Right lung (tissue), 2 donors: ENCODE measurements at regions not wholly inside any gene's neighbourhood (a gene's known extent, or its start where the extent isn't known, plus 50 kb on each side); places are given as distances from the start of the nearest gene placed in this dataset.
A peak's percentile ranks its signal among the peaks of the same experiment; 100 is the strongest.

Source experiments
- DNase-seq, 2 donors: peaks; one replicate each; pipeline ENCODE4 v3.0.0-alpha.2; 2013

DNA sequence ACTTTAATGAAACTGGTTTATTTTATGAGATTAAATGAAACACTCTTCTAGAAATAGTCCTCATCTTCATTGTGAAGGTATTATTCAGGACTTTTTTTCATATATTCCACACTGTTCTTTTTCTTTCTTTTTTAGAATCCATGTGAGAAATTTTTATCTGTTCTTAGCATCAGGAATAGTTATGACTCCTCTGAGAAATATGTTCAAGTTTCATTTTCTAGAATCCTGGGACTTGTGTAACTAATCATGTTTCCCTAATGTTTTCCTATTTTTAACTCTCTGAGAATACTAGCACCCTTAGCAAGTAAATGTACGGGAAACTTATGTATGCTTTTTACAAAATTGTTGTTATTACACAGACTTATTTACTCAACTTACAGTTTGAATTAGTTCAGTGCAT, 407.8 kb downstream of the CBLN4 start:
- no peak for DNase-seq

DNA sequence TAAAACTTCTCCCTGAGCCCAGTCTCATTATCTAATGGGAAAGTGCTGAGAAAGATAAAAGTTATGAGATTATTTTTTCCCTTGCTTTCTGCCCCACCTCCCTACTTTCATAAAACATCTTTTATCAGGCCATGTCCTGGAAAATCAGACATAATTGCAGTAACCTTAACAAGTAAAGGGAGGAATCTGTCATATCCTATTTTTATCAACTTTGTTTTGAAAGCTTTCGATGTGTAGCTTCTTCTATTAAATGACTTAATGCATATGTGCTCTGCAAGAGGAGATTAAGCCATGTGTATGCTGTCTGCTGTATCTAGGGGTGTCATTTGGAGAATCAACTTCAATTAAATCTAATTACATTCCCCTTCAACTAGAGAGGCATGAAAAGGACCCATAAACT, 408.9 kb downstream of the CBLN4 start:
- DNase-seq: no peak

DNA sequence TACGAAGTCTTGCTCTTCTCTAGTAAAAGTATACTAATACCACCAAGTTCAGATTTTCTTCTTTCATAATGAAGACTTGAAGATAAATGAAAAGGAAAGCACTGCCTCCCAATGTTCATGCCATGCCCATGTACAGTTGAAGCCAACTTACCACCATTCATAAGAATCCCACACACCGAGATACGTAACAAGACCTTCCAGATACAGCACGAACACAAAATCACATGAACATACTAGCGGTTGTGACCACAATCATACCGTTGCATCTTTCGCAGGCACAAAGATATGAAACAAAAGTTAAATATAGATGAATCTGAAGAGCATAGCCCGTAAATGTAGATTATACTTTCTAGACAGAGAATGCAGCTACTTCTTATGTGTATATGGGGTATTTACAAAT, 412.5 kb downstream of the CBLN4 start:
- no peak for DNase-seq

DNA sequence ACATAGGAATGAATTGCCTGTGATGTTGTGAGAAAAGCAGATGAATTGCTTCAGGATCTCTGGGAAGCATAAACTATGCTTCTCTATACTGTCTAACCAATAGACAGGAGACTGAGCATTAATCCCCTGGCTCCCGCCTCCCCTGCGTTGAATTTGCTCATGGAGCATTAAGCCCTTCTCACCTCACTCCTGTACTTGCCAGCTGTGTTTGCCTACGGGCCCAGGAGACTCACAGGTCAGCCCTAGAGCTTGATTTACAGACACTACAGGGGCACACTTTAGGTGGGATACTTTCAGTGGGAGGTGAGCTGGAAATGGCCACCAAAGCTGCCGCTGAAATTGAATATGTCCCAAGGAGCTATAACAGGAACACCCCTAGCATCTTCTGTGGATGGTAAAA, 418.7 kb downstream of the CBLN4 start:
- DNase-seq: no peak

DNA sequence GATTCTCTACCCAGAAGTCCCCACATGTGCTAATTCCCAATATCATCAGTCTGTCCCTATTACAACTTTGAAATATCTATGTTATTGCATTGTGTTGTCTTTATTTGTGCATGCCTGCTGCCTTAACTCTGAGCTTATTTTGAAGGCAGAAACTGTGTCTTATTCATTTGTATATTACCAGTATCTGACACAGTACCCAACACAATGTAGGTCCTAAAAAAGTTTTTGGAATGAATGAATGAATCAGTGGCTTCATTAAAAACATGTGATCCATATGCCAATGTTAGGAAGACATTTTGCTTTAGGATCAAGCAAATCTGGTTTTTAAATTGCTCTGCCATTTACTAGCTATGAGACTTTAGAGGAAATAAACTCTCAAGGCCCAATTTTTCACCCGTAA, 420.4 kb downstream of the CBLN4 start:
- no peak for DNase-seq

DNA sequence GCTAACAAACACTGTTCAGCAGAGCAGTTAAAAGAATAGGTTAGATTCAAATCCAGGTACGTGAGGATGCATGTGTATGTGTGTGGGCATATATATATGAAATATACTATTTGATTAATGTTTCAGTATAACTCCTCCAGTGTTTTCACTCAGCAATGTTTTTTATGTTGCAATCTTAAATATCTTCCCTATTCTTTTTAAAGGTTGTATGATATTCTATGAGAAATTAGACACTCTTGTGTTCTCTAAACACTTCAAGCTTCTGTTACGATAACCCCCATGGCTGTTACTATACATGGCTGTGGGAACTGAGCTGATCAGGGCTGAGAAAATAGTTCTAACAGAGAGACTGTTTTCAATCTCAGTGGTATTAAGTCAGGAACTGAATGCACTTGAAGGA, 421.0 kb downstream of the CBLN4 start:
- no peak for DNase-seq

DNA sequence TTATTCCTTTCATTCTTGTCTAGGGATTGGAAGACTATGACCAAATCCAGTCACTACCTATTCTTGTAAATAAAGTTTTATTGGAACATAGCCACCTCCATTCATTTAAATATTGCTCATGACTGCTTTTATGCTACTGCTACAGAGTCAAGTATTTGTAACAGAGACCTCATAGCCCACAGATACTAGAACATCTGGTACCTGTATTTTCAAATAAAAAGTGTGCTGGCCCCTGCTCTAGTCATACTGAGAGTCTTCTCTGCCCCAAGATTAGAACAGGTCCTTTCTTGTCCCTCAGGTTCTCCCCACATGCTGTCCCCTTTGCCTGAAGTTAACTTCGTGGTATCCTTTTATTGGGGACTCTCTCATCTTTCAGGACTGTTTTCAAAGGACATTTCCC, 422.3 kb downstream of the CBLN4 start:
- DNase-seq: no peak

DNA sequence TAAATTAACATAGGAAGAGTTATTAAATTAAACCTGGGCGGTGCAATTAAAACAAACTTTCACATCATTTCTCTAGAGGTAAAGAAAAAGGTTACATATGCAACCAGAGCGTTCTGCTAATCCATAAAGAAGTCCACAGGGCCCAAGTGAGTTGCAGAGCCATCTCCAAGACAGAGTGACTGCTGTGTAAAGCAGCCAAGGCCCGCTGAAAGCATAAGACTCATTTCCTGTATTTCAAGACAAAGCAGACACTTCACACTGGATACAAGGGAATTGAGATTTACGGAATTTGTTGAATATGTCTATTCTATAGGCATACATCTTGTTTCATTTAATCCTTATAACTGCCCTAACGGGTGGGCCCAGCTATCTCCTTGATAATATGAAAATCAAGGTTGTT, 422.8 kb downstream of the CBLN4 start:
- no peak for DNase-seq

DNA sequence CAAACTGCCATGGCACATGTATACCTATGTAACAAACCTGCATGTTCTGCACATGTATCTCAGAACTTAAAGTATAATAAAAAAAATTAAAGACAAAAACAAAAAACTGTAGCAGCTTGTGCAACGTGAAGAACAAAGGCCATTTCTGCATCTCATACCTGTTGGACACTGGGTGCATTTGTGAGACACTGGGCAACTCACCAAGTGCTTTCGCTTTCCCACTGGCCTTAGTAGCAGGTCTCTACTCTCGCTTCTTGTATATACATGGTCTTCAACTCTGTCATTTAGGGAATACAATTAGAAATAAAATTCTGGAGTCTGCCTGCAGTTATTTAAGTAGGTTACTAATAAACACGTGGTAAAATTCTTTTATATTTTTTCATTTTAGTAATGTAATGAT, 423.8 kb downstream of the CBLN4 start:
- no peak for DNase-seq

DNA sequence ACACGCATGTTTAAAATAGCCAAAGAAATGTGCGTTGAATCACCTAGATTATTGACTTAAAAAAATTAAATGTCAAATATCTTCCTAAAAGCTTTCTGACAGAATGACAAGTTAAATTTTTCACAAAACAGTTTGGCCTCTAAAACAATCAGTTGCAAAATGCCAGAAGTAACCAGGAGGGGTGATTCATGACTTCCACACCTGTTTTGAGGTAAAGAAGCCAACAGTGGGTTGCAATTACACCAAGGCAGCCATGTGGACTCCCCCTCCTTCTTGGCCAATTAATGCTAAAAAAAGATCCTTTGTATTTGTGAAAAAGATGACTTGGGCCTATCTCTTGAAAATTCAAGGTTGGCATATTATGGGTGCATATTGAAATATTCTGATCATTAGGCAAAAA, 424.8 kb downstream of the CBLN4 start:
- no peak for DNase-seq

DNA sequence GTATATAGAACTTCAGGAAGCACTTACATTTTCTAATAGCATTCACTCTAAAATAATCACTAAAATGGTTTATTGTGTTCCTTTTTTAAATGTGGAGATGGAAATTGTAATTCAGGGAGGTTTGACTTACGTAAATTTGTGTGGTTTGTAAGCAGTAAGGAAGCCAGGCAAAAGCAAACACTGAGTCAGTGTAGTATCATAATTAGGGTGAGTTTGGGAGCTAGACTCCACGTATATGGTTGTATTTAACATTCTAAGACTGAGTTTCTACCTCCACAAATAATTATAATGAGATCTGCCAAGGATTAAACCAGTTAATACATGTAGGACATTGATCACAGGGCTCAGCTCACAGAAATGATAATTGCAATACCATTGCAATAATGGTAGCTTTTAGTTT, 425.5 kb downstream of the CBLN4 start:
- no peak for DNase-seq

DNA sequence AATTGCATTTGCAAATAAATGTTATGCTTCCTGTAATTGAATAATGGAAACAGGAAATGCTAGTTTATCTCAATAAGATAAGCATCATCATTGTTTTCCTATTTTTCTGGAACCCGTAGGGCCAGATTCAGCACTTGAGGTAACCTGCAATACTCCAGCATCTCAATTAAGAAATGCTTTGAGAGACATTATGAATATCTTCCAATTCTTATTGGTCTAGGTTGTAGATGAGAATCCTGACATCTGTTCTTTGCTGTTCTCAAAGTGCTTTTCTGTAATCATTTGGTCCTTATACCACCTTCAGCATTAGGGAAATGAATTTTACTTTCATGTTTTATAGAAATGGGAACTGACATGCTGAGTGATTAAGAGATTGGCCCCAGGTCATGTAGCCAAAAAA, 428.3 kb downstream of the CBLN4 start:
- DNase-seq: no peak

DNA sequence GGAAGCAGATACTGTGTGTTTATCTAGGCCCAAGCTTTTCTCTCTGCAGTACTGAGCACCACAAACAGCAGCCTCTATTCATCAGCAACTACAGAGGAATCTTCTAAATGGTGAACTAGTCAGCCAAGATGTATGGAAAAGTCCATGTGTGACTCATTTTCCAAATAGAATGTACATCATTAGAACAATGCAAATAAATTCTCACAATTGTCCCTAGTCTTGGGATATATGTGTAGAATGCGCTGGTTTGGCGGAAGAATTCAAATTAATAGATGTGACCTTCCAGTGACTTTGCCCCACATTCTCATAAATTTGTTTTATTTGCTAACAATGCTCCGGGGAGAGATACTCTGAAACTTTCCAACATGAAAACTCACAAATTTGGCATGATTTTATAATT, 436.2 kb downstream of the CBLN4 start:
- no peak for DNase-seq

DNA sequence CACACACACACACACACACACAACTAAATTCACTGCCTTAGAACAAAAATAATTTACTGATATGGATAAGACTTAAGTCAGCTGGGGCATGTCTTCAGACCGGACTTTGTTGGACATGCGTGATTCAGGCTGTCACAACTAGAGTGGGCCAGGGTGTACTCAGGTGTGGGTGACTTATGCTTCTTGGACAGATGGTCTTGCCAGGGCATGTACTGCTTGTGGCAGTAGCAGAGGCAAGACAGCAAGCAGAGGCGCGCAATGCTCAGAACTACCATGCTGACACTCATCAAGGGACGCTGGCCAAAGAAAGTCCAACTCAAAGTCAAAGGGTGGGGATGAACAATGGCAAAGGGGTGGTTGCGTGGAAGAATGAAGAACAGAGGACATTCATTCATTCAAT, 437.5 kb downstream of the CBLN4 start:
- DNase-seq: no peak

DNA sequence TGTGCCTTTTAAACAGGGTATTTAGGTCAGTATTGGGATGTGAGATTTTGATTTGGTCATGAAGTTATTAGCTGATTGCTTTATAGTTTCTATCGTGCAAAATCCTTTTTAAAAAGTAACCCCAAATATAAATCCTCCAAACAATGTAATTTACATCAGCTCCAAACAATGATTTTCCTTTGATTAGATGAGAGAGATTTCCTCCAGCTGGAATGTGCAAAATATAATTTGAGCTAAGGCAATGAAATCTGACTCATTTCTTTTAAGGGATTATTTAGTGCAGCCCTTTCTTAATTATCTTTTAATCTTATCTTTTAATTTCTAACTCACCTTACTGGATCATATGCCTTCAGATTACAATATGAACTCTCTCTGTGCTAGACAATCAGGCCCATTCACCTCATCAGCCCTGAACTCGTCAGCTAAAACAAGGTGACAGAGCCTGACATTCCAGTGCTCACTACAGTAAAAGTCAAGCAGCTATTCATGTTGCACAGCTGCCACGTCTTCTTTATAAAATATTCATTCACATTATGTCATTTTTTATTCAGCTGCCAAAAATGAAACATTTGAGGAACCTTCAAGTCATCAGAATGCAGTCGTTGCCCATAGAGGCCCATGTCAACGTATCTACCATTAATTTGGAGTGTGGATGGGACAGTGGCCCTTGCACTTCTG, 440.1 kb downstream of the CBLN4 start:
- DNase-seq: peak; percentile 30 to 45

DNA sequence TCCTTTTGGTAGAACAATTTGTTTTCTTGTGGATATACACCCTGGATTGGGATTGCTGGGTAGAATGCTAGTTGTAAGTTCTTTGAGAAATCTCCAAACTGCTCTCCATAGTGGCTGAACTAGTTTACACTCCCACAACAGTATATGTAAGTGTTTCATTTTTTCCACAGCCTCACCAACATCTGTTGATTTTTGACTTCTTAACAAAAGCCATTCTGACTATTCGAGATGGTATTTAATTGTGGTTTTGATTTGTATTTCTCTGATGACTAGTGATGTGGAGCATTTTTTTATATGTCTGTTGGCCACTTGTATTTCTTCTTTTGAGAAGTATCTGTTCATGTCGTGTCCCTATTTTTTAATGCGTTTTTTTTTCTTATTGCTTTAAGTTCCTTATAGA, 444.1 kb downstream of the CBLN4 start:
- no peak for DNase-seq

DNA sequence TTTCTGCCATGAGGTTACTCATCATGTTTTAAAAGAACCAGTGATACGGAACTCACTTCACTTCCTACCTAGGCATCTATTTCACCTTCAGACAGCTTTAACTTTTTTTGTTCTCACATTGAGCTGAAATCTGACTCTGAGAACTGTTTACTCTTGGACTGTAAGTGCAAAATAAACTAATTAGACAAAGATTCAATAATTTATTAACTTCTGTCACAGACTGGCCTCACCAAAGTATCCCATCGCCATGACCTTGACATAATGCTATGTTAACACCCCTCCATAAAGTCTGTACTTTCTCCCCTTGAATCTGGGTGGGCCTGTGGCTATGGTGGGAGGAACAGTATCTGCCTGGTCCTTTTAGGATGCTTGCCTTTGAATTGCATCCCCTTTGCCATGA, 448.1 kb downstream of the CBLN4 start:
- DNase-seq: no peak

DNA sequence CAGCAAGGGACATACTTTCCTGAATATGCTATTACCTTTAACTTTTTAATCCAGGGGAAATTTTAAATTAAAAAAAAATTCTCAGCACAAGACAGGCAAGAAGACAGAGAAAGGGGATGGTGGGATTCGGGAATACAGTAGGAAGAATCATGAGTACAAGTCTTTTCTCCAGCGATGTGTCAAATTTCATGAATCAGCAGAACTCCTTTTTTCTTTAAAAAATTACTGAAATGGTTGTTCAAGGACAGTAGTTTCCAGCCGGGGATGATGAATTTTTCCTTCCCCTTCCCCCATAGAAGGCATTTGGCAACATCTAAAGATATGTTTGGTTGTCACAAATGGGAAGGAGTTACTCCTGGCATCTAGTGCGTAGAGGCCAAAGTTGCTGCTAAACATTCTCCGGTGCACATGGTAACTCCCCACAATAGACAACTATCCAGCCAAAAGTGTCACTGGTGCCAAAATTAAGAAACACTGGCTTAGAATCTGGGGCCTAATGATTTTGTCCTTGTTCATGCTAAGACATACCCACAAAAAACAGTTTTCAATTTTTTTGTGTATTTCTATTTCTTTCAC, 450.2 kb downstream of the CBLN4 start:
- no peak for DNase-seq

DNA sequence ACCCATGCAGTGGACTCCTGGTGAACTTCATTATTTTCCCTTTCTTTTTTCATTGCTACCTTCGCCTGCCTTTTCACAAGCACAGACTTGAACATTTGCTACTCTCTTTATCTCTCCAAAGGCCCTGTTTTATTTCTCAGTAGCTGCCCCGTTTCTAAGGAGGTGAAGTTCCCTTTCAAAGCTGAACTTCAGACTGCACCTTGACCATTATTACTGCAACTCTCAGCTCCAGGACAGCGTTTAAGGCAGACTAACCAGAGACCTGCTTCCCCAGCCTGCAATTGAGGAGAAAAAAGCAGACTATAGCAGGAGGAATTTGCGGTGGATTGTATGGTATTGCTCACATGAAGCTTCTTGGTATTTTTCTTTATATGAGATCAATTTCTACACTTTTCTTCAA, 460.7 kb downstream of the CBLN4 start:
- DNase-seq: no peak

DNA sequence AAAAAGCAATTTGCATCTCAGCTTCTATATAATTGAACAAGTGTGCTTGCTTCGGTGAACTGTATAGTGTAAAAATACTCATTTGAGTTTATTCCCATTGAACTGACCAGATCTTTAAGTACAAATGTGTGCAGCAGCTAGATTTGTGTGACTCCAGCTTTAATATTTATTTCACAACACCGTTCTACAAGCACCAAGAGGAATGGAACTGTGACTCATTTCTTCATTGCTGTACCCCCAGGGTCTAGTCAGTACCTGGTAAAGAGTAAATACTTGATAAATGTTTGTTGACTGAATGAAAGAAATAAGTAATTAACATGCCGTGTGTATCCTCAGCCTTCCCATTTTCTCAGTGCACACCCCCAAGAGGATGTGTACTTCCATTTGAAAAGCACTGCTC, 464.8 kb downstream of the CBLN4 start:
- DNase-seq: no peak

DNA sequence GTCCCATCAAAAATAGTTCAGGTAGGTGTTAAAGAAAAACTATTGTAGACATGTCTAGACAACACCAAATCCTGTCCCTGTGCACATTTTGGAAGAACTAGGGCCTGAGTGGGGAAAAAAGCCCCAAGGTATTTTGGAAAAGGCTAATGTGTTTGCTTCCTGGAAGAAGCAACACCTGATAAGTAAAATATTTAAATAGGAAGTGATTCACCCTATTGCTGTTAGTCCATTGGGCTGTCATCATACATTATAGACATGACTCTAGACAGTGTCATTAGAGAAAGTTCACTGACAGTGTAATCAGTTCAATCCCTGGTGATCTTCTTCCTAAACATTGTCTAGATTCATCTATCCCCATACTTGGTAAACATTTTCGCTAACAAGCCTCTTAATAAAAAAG, 465.3 kb downstream of the CBLN4 start:
- DNase-seq: no peak

DNA sequence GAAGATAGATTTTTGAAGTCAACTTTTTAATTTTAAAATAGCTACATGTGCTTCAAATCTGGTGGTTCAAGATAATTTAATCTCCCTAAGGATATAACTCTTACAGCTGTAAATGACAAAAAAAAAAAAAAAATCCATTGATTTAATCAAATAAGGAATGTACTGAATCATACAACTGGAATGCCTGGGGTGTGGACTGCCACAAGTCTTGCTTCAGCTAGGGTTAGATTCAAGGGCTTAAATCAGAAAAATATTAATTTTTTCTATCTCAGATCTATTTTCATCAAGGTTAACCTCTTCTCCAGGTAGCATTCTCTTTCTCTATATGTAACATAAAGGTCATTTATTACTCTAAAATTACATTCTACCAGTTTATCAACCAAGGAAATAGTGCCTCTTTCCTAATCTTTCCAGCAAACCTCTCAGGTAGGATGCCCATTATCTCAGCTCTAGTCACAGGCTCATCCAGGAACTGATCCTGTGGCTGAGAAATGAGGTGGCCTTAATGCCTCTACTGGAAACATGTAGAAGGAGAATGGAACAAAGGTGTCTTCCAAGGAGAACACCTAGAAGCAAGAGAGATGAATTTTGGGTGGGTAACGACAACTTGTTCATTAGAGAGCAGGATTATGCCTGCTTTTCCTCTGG, 466.9 kb downstream of the CBLN4 start:
- no peak for DNase-seq

DNA sequence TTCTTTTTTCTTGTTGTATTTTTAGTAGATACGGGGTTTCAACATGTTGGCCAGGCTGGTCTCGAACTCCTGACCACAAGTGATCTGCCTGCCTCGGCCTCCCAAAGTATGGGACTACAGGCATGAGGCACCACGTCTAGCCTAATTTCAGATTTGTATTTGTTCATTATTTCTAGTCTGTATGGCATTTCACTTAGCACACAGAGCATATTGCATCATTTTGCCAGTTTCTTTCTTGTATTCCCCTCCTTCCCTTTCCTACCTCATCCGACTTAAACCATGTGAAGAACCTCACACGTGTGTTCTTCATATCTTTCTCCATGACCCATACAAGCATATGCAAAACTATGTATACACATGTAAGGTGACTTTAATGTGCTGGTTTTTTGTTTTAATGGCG, 470.0 kb downstream of the CBLN4 start:
- no peak for DNase-seq

DNA sequence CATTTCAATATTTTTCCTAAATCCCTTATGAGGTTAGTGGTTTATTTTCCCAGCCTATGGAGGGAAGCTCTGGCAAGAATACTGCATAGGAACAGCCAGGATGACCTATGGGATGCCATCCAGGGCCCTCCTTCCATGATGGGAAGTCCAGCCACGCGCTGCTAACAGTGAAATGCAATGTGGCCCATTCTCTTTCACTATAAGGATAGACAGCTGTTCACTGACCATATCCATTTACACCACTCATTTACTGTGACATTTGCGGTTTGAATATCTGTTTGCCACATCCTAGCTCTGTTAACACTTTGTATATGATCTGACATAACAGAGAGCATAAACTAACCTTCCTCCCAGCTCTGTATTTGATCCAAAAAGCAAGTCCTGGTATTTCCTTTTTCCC, 471.7 kb downstream of the CBLN4 start:
- peak; percentile 48 to 67 for DNase-seq
